Ectodermal cell (in vitro differentiated cells): ENCODE measurements at regions not wholly inside any gene's neighbourhood (a gene's known extent, or its start where the extent isn't known, plus 50 kb on each side); places are given as distances from the start of the nearest gene placed in this dataset.

Source experiments
- H3K27ac ChIP-seq: 2 replicates; pipeline ENCODE4 v1.7.0; 2013; ENCODE audit warnings: mild to moderate bottlenecking, low read depth, low read length; ENCODE audit not compliant: insufficient read depth, poor library complexity, severe bottlenecking
- H3K27me3 ChIP-seq: 2 replicates; pipeline ENCODE4 v1.7.0; 2013; ENCODE audit warnings: mild to moderate bottlenecking, low read length; ENCODE audit not compliant: insufficient read depth, control insufficient read depth, poor library complexity, severe bottlenecking
- H3K36me3 ChIP-seq: one replicate; pipeline ENCODE4 v1.7.0; 2013; ENCODE audit warnings: low read length; ENCODE audit not compliant: control insufficient read depth, insufficient read depth
- H3K4me1 ChIP-seq: one replicate; pipeline ENCODE4 v1.7.0; 2013; ENCODE audit warnings: low read length; ENCODE audit not compliant: control insufficient read depth, insufficient read depth
- H3K4me3 ChIP-seq: 2 replicates; pipeline ENCODE4 v1.7.0; 2013; ENCODE audit warnings: low read depth, low read length, control low read depth; ENCODE audit not compliant: insufficient read depth
- H3K9me3 ChIP-seq: 2 replicates; pipeline ENCODE4 v1.7.0; 2013; ENCODE audit warnings: mild to moderate bottlenecking, low read length, moderate library complexity; ENCODE audit not compliant: control insufficient read depth
- WGBS, 2 experiments: methylation state at CpG; one replicate each; pipeline ENCODE4 v1.1.7; 2013; ENCODE audit warnings: missing lambda C conversion rate in 2 of 2; 5-methylcytosine and 5-hydroxymethylcytosine counted together

DNA sequence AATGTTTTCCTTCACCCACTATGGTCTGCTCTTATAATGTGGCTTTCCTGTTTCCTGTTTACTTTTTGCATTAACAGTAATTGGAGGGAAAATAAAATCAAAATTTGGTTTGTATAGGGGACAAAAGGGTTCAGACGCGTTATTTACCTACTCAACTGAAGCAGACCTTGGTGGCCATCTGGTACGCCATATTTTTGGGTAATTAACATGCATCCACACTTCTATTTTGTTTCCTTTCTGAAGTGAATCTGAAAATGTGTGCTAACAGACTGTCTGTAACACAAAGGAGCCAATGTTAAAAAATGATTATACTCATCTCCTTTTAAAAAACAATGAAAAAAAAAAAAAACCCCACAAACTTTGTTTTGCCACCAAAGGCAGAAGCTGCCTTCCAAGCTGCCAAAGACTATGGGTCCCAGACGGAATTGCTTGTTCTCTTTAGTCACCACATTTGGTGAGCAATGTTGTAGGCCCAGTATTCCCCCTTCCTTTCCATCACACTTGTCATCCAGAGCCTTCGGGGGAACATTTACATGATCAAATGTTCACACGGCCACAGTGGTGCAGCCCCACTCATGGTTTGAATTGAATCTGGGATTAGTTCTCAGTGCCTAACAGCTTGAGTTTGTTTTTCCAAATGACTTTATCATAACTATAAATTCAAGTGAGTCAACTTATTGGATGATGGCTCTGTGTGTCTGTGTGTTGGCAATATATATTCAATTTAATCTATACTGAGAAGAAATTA is 323.7 kb upstream of the CD180 start:
- Histone ChIP-seq H3K9me3 (no peaks in the 10 kb centered on the region), H3K27me3 (no peaks in the 10 kb centered on the region), H3K4me1 (no peaks in the 10 kb centered on the region), H3K4me3 (no peak overlapping the region), H3K36me3 (no peaks in the 10 kb centered on the region), H3K27ac (no peak overlapping the region)
- WGBS, 2 experiments, result 84% methylated on average over 4 to 6 of the region's 6 CpGs

DNA sequence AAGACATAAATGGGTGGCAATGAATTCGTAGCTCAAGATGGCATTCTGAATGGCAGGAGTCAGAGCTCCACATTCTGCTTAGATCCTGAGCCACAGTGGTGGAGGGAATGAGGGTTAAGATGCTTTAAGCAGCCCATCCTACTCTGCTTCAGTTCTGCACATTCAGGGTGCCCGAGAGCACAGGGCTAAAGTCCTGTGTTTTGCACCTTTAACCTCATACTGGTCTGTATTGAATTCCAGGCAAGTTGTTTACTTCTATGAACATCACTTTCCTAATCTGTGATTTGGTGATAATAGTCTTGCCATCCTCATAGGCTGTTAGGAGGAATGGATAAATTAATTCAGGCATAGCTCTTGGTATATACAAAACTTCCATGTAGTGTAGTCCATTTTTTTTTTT is 321.6 kb upstream of the CD180 start:
- Histone ChIP-seq H3K4me1 (no peaks in the 10 kb centered on the region), H3K27ac (no peak overlapping the region)
- 92% methylated on average over 2 of the region's 2 CpGs for WGBS, 2 experiments

DNA sequence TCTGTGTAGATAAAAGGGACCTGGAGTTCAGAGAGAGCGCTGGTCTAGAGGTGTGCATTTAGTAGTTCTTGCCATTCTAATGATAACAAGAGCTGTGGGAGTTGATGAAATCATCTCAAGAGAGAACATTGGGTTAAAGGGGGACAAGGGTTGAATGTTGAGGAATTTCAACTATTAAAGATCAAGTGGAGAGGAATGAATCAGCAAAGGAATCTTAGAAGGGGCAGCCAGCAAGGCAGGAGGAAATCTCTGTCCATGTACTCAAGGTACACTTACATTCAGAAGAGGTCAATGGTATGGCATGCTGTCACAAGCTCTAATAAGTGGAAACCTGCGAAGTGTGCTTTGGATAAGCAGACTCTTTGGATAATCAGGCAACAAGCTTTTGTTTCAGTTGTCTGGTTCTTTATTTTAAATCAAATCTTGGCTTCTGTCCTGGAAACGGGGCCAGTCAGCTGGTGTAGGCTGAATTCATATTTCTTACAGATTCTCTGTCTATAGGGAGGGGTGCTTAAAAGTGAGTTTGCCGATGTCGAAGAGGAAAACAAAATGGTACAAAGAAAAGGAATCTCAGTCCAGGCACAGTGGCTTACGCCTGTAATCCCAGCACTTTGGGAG is 320.5 kb upstream of the CD180 start:
- WGBS, 2 experiments, result 96 to 98% methylated on average over 6 of the region's 6 CpGs
- Histone ChIP-seq H3K9me3 (no peaks in the 10 kb centered on the region), H3K4me3 (no peak overlapping the region), H3K4me1 (no peaks in the 10 kb centered on the region), H3K27me3 (no peaks in the 10 kb centered on the region), H3K36me3 (no peaks in the 10 kb centered on the region), H3K27ac (no peak overlapping the region)

More for the DNA sequence above, 321.6 kb upstream of the CD180 start:
- Histone ChIP-seq H3K4me3 (no peak overlapping the region), H3K27me3 (no peaks in the 10 kb centered on the region), H3K9me3 (no peaks in the 10 kb centered on the region), H3K36me3 (no peaks in the 10 kb centered on the region)

DNA sequence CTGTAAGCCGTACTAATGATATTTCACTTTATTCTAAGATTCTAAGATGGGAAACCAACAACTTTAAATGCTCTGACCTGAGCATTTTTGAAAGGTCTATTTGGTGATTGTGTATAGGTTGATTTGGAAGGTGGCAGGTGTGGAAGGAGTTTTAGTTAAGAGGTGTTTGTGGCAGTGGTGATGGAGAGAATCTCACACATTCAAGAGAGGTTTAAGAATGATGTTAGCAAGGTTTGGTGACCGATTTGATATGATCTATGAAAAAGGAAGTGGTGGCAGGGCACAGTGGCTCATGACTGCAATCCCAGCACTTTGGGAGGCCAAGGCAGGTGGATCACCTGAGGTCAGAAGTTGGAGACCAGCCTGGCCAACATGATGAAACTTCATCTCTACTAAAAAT is 319.2 kb upstream of the CD180 start:
- H3K9me3 ChIP-seq, result no peaks in the 10 kb centered on the region
- H3K4me3 ChIP-seq, result no peak overlapping the region
- H3K27ac ChIP-seq, result no peak overlapping the region
- H3K27me3 ChIP-seq, result no peaks in the 10 kb centered on the region
- H3K4me1 ChIP-seq, result no peaks in the 10 kb centered on the region
- WGBS, 2 experiments, result 91 to 97% methylated on average over 2 of the region's 2 CpGs
- no peaks in the 10 kb centered on the region for H3K36me3 ChIP-seq

DNA sequence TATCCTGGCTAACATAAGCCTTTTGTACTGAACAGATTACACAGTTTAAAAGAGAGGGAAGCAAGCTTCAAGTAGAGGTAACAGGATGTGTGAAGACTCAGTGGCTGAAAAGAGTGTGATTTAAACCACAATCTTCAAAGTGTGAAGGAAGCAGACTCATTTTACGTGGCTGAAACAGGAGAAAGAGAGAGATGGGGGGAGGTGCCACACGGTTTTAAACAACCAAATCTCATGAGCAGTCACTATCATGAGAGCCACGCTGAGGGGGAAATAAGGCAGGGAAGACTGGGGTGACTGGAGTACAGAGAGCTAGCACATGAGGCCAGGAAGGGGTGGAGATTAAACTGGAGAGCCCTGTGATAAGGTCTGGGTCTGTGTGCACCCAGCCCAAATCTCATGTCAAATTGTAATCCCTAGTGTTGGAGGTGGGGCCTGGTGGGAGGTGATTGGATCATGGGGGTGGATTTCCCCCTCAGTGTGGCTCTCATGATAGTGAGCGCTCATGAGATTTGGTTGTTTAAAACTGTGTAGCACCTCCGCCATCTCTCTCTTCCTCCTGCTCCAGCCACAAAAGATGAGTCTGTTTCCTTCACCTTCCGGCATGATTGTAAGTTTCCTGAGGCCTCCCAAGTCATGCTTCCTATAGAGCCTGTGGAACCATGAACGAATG is 318.6 kb upstream of the CD180 start:
- 92 to 93% methylated on average over 7 of the region's 7 CpGs for WGBS, 2 experiments
- Histone ChIP-seq H3K27ac (no peak overlapping the region), H3K4me1 (no peaks in the 10 kb centered on the region)

DNA sequence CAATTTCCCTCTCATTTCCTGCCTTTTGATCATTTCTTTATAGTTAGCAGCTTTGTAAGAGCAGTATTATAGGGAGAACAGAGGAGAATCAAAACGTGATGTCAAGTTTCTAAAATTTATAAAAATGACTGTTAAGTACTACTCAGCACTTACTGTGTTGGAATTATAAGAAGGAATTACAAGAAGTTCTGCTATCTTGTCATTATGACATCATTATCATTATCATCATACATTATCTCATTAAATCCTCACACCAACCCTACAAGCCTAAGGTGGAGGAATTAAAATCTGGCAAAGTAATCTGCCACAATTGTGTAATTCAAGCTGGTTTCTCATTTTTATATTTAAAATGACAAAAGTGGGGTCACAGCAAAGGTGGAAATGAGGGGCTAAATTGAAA is 316.2 kb upstream of the CD180 start:
- Histone ChIP-seq H3K9me3 (no peaks in the 10 kb centered on the region), H3K4me3 (no peak overlapping the region), H3K36me3 (no peaks in the 10 kb centered on the region), H3K27me3 (no peaks in the 10 kb centered on the region), H3K27ac (no peak overlapping the region), H3K4me1 (no peaks in the 10 kb centered on the region)
- 80% methylated on average over 1 of the region's 1 CpG; no CpG with 5 or more reads in 1 of the 2 experiments for WGBS, 2 experiments

More for the DNA sequence above, 318.6 kb upstream of the CD180 start:
- H3K4me3 ChIP-seq, result no peak overlapping the region
- H3K27me3 ChIP-seq, result no peaks in the 10 kb centered on the region
- no peaks in the 10 kb centered on the region for H3K36me3 ChIP-seq
- H3K9me3 ChIP-seq, result no peaks in the 10 kb centered on the region

DNA sequence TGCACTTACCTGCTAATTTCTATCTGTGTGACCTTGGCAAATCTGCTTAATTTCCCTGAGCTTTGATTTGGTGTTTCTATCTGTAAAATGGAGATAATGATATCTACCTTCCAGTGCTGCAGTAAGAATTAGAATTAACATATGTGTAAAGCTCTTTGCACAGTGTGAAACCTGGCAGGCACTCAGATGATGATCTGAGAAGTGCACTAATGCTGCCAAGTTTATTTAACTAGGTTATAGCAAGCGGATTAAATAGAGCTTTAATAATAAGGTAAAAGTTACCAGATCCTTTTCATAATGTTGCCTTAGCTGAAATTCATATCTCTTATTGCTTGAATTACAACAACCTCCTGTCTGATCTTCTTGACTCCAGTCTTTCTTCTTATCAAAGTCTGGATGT is 315.3 kb upstream of the CD180 start:
- Histone ChIP-seq H3K4me1 (no peaks in the 10 kb centered on the region), H3K27ac (no peak overlapping the region), H3K36me3 (no peaks in the 10 kb centered on the region), H3K27me3 (no peaks in the 10 kb centered on the region), H3K9me3 (no peaks in the 10 kb centered on the region), H3K4me3 (no peak overlapping the region)
- WGBS, 2 experiments, result 90 to 100% methylated on average over 1 of the region's 1 CpG

DNA sequence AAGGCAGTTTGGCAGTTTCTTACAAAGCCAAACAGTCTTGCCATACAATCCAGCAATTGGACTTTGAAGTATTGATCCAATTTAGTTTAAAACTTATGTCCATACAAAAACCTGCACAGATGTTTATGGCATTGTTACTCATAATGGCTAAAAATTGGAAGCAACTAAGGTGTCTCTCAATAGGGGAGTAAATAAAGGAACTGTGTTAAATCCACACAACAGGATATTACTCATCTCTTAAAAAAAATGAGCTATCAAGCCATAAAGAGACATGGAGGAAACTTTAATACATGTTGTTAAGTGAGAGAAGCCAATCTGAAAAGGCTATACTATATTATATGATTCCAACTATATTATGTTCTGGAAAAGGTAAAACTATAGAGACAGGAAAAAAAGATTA is 313.6 kb upstream of the CD180 start:
- no peaks in the 10 kb centered on the region for H3K27me3 ChIP-seq
- no peaks in the 10 kb centered on the region for H3K36me3 ChIP-seq

DNA sequence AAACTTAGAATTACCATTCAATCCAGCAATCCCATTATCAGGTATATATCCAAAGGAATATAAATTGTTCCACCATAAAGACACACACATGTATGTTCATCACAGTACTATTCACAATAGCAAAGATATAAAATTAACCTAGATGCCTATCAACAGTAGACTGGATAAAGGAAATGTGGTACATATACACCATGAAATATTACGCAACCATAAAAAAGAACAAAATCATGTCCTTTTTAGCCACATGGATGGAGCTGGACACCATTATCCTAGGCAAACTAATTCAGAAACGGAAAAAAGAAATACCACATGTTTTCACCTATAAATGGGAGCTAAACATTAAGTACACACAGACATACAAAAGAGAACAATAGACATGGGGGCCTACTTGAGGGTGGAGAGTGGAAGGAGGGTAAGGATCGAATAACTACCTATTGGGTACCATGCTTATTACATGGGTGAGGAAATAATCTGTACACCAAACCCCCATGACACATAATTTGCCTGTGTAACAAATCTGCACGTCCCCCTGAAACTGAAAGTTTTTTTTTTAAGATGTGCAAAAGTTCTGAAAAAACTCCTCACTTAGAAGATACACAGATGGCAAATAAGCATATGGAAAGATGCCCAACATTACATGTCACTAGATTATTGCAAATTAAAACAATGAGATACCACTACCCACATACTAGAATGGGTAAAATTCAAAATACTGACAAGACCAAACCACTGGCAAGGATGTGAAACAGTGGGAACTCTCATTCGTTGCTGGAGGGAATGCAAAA is 313.0 kb upstream of the CD180 start:
- no peaks in the 10 kb centered on the region for H3K27me3 ChIP-seq
- no peaks in the 10 kb centered on the region for H3K4me1 ChIP-seq
- 74 to 92% methylated on average over 4 of the region's 5 CpGs for WGBS, 2 experiments
- no peaks in the 10 kb centered on the region for H3K9me3 ChIP-seq
- H3K27ac ChIP-seq, result no peak overlapping the region
- no peaks in the 10 kb centered on the region for H3K36me3 ChIP-seq
- no peak overlapping the region for H3K4me3 ChIP-seq

More for the DNA sequence above, 313.6 kb upstream of the CD180 start:
- H3K4me1 ChIP-seq, result no peaks in the 10 kb centered on the region
- H3K4me3 ChIP-seq, result no peak overlapping the region
- no peaks in the 10 kb centered on the region for H3K9me3 ChIP-seq
- no peak overlapping the region for H3K27ac ChIP-seq

DNA sequence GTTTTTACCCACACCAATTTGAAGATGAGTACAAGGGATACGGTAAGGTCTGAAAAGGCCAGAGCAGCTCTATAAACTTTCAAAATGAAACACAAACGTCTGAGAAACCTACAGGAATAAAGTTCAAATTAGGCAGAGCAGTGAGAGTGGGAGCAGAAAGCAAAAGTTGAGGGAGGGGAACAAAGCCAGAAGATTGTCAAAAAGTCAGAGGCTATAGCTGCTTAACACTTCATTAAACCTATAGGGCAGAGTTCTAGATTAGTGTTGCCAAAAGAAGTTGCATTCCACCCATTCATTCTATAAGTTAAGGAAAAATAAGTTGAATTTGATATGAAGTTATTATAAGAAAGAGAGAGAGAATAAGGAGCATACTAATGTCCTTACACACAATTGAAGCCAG is 309.6 kb upstream of the CD180 start:
- H3K27me3 ChIP-seq, result no peaks in the 10 kb centered on the region
- H3K4me1 ChIP-seq, result no peaks in the 10 kb centered on the region
- no peak overlapping the region for H3K27ac ChIP-seq
- no peaks in the 10 kb centered on the region for H3K9me3 ChIP-seq
- WGBS, 2 experiments, result 83 to 85% methylated on average over 2 of the region's 2 CpGs
- H3K4me3 ChIP-seq, result no peak overlapping the region
- H3K36me3 ChIP-seq, result no peaks in the 10 kb centered on the region
